Chondrocyte (in vitro differentiated cells): ENCODE measurements at regions not wholly inside any gene's neighbourhood (a gene's known extent, or its start where the extent isn't known, plus 50 kb on each side); places are given as distances from the start of the nearest gene placed in this dataset.

Experiments used
- DNase-seq: peaks from one replicate; pipeline ENCODE4 v3.0.0; 2021; ENCODE audit warnings: mixed read lengths, low spot score
- H3K27ac Mint-ChIP-seq: one replicate; pipeline ENCODE4 v1.8.0; 2021; ENCODE audit warnings: mild to moderate bottlenecking, moderate library complexity, mixed read lengths; ENCODE audit not compliant: unreplicated experiment
- H3K27me3 Mint-ChIP-seq: 2 replicates; pipeline ENCODE4 v1.8.0; 2021; ENCODE audit warnings: low read depth, mixed read lengths
- H3K36me3 Mint-ChIP-seq: 2 replicates; pipeline ENCODE4 v1.8.0; 2021; ENCODE audit warnings: low read depth, mixed read lengths
- H3K4me1 Mint-ChIP-seq: 2 replicates; pipeline ENCODE4 v1.8.0; 2021; ENCODE audit warnings: low read depth, mild to moderate bottlenecking, mixed read lengths
- H3K4me3 Mint-ChIP-seq: one replicate; pipeline ENCODE4 v1.8.0; 2021; ENCODE audit warnings: mild to moderate bottlenecking, moderate library complexity, mixed read lengths; ENCODE audit not compliant: unreplicated experiment
- H3K9me3 Mint-ChIP-seq: 2 replicates; pipeline ENCODE4 v1.8.0; 2021; ENCODE audit warnings: low read depth, mixed read lengths
- TF ChIP-seq, protein P1 (sequence below): fragments of 200-600 bp; sonication (generic); IDR thresholded peaks from 2 replicates; pipeline ENCODE4 v1.5.0; 2021; ENCODE audit warnings: antibody characterized with exemption, mild to moderate bottlenecking, moderate library complexity

DNA sequence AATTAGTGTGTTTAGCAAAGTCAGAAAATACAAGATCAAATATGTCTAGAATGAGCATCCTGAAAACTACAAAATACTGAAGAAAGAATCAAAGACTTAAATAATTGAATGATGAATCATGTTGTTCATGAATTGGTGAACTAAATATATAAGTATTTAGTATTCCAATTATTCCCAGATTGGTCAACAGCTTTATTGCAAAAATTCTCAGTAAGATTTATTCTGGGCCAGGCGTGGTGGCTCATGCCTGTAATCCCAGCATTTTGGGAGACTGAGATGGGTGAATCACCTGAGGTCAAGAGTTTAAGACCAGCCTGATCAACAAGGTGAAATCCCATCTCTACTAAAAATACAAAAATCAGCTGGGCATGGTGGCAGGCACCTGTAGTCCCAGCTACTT lies 250.0 kb upstream of the NECTIN3 start:
- no peak overlapping the region for H3K27ac Mint-ChIP-seq
- no peaks in the 10 kb centered on the region for H3K4me1 Mint-ChIP-seq
- TF ChIP-seq, protein P1, sequence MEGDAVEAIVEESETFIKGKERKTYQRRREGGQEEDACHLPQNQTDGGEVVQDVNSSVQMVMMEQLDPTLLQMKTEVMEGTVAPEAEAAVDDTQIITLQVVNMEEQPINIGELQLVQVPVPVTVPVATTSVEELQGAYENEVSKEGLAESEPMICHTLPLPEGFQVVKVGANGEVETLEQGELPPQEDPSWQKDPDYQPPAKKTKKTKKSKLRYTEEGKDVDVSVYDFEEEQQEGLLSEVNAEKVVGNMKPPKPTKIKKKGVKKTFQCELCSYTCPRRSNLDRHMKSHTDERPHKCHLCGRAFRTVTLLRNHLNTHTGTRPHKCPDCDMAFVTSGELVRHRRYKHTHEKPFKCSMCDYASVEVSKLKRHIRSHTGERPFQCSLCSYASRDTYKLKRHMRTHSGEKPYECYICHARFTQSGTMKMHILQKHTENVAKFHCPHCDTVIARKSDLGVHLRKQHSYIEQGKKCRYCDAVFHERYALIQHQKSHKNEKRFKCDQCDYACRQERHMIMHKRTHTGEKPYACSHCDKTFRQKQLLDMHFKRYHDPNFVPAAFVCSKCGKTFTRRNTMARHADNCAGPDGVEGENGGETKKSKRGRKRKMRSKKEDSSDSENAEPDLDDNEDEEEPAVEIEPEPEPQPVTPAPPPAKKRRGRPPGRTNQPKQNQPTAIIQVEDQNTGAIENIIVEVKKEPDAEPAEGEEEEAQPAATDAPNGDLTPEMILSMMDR, result no peak
- no peak overlapping the region for H3K4me3 Mint-ChIP-seq
- peaks cover 2% of the 10 kb centered on the region for H3K9me3 Mint-ChIP-seq
- DNase-seq, result no peak
- peaks cover 3% of the 10 kb centered on the region for H3K36me3 Mint-ChIP-seq
- no peaks in the 10 kb centered on the region for H3K27me3 Mint-ChIP-seq

DNA sequence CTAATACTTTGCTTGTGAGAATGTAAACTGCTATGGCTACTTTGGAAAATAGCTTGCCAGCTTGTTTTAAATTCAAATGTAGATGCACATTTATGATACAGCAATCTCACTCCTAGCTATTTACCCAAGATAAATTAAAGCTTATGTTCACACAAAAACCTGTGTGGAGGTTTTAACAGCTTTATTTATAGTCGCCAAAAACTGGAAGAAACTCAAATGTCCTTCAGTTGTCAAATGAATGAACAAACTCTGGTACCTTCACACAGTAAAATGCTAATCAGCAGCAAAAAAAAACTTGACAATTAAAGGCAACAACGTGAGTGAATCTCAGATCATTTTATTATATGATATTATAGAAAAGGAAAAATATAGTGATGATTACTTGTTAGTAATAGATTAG lies 248.6 kb upstream of the NECTIN3 start:
- no peak for DNase-seq
- H3K27ac Mint-ChIP-seq, result no peak overlapping the region
- no peak overlapping the region for H3K4me3 Mint-ChIP-seq
- H3K9me3 Mint-ChIP-seq, result peaks cover 4% of the 10 kb centered on the region
- no peaks in the 10 kb centered on the region for H3K4me1 Mint-ChIP-seq
- TF ChIP-seq, protein P1, result no peak
- peaks cover 5% of the 10 kb centered on the region for H3K36me3 Mint-ChIP-seq
- no peaks in the 10 kb centered on the region for H3K27me3 Mint-ChIP-seq

DNA sequence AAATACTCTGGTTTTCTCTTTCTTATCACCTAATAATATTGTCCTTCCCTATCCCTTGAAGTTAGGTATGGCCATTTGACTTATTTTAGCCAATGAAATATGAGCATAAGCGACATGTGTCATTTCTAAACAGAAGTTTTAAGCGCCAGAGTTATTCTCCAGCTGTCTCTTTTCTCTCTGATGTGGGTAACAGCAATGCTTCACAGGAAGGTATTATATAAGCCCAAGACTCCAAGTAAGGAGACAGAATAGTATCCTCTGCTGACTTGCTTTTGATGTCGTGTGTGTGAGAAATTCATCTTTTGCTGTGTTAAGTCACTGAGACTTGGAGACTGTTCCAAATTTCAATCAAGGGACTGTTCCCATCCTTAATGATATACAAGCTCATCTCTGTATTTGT lies 224.6 kb upstream of the NECTIN3 start:
- no peak overlapping the region for H3K27ac Mint-ChIP-seq
- peaks cover 16% of the 10 kb centered on the region for H3K4me1 Mint-ChIP-seq
- no peak overlapping the region for H3K4me3 Mint-ChIP-seq
- TF ChIP-seq, protein P1, result no peak
- no peak for DNase-seq
- no peaks in the 10 kb centered on the region for H3K27me3 Mint-ChIP-seq
- peaks cover 11% of the 10 kb centered on the region for H3K9me3 Mint-ChIP-seq
- peaks cover 19% of the 10 kb centered on the region for H3K36me3 Mint-ChIP-seq

DNA sequence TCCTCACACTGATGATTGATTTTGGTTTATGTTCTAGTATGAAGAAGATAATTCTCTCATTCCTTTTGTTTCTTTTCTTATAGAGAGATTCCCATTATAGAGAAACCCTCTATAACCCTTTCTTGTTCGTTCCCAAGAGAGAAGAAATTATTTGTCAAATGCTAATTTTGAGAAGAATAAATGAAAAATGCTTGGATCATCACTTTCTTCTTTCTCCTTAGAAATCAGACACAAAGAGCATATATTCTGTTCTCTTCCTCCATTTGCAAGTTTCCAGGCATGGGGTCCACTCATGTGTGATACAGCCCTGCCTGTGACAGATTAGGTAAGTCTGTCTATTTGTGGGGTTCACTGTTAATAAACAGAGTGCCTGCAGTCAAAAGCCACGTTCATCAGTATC lies 222.6 kb upstream of the NECTIN3 start:
- Mint-ChIP-seq H3K4me1 (peaks cover 10% of the 10 kb centered on the region), H3K27me3 (no peaks in the 10 kb centered on the region), H3K36me3 (peaks cover 14% of the 10 kb centered on the region), H3K4me3 (no peak overlapping the region), H3K27ac (no peak overlapping the region), H3K9me3 (peaks cover 11% of the 10 kb centered on the region)
- TF ChIP-seq, protein P1, result no peak
- no peak for DNase-seq

DNA sequence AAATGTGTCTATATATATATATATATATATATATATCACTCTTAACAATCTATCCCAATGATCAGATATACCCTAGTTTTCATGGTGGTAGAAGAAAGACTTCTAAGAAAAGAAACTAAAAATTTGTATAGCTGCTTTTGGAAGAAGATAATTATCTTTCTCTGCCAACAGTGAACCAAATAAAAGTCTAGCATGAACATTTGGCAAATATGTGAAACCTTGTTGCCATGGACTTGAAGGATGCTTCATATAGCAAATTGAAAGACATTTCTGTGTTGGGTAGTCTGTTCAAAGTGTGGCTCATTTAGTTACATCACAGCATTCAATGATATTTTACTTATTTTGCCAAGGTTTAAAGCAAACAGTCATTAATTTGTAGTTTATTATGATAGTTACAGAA lies 219.9 kb upstream of the NECTIN3 start:
- peaks cover 4% of the 10 kb centered on the region for H3K36me3 Mint-ChIP-seq
- no peaks in the 10 kb centered on the region for H3K27me3 Mint-ChIP-seq
- no peak overlapping the region for H3K4me3 Mint-ChIP-seq
- H3K27ac Mint-ChIP-seq, result no peak overlapping the region
- H3K9me3 Mint-ChIP-seq, result no peaks in the 10 kb centered on the region
- TF ChIP-seq, protein P1, result no peak
- no peaks in the 10 kb centered on the region for H3K4me1 Mint-ChIP-seq
- DNase-seq, result no peak
